Left lung (tissue), 4 donors: ENCODE measurements at regions not wholly inside any gene's neighbourhood (a gene's known extent, or its start where the extent isn't known, plus 50 kb on each side); places are given as distances from the start of the nearest gene placed in this dataset.

Source experiments
- ATAC-seq: fragments of 200-7000 bp; cut with Tn5 transposase; one replicate; pipeline ENCODE4 v1.9.1; 2020; ENCODE audit warnings: moderate library complexity
- DNase-seq, 4 donors: peaks; one replicate each; pipeline ENCODE4 v3.0.0-alpha.2; 2013 to 2020
- H3K27ac ChIP-seq, 2 donors: fragments of 200-600 bp; sonication (generic) in 1 of 2; one replicate each; pipeline versions ENCODE4 v1.5.0 to v1.8.0; 2020 to 2021
- H3K27me3 ChIP-seq, 2 donors: fragments of 200-600 bp; sonication (generic) in 1 of 2; one replicate each; pipeline versions ENCODE4 v1.5.0 to v1.8.0; 2020 to 2021
- H3K36me3 ChIP-seq, 2 donors: fragments of 200-600 bp; sonication (generic) in 1 of 2; one replicate each; pipeline versions ENCODE4 v1.5.0 to v1.8.0; 2020 to 2021
- H3K4me1 ChIP-seq, 2 donors: fragments of 200-600 bp; one replicate each; pipeline ENCODE4 v1.8.0; 2021
- H3K4me3 ChIP-seq, 2 donors: fragments of 200-600 bp; sonication (generic) in 1 of 2; one replicate each; pipeline versions ENCODE4 v1.5.0 to v1.8.0; 2020 to 2021; ENCODE audit warnings: mild to moderate bottlenecking in 1 of 2
- H3K9me3 ChIP-seq, 2 donors: fragments of 200-600 bp; sonication (generic) in 1 of 2; one replicate each; pipeline versions ENCODE4 v1.5.0 to v1.8.0; 2020 to 2021
- intact Hi-C, 2 donors: fragments of 100-400 bp; cut with DNase I; formaldehyde crosslinking; loops; one replicate each; pipeline versions ENCODE4 v1.11.2 to v1.14.2; 2022
- TF ChIP-seq, protein P1 (sequence below), 2 donors: fragments of 200-600 bp; sonication (generic) in 1 of 2; IDR thresholded peaks; one replicate each; pipeline versions ENCODE4 v1.5.0 to v1.8.0; 2021; ENCODE audit warnings: antibody characterized with exemption in 2 of 2
- donor health status: DM: no; HTN: yes; CAD: no.
- donor health status: DM: no; HTN: no; CAD: no.

DNA sequence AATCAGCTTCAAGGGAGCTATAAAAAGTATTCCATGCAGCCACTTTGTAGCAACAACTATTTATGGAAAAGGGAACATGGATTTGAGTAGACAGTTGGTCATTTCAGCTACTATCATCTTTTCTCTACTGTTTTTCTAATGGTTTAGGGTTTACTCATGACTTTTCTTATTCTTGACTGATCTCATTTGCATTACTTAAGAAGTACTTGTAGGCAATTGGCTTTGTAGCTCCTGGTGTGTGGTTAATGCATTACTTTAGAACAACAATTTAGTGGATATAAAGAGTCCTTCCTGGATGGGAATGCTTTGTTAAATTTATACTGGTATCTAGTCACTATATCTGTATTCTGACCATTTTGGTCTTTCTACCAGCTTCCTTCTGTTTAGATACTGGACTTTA is 59.8 kb upstream of the NTRK2 start:
- Histone ChIP-seq H3K36me3 (no peaks in the 10 kb centered on the region), H3K9me3 (peaks cover 0 to 7% of the 10 kb centered on the region in 2 donors), H3K4me3 (no peak overlapping the region), H3K4me1 (no peaks in the 10 kb centered on the region), H3K27me3 (no peaks in the 10 kb centered on the region), H3K27ac (no peak overlapping the region)
- intact Hi-C loops, result no loop called here
- TF ChIP-seq, protein P1, sequence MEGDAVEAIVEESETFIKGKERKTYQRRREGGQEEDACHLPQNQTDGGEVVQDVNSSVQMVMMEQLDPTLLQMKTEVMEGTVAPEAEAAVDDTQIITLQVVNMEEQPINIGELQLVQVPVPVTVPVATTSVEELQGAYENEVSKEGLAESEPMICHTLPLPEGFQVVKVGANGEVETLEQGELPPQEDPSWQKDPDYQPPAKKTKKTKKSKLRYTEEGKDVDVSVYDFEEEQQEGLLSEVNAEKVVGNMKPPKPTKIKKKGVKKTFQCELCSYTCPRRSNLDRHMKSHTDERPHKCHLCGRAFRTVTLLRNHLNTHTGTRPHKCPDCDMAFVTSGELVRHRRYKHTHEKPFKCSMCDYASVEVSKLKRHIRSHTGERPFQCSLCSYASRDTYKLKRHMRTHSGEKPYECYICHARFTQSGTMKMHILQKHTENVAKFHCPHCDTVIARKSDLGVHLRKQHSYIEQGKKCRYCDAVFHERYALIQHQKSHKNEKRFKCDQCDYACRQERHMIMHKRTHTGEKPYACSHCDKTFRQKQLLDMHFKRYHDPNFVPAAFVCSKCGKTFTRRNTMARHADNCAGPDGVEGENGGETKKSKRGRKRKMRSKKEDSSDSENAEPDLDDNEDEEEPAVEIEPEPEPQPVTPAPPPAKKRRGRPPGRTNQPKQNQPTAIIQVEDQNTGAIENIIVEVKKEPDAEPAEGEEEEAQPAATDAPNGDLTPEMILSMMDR (IDR thresholded peaks at IDR 0.05), result no peak
- ATAC-seq (no peak), DNase-seq (no peak)

DNA sequence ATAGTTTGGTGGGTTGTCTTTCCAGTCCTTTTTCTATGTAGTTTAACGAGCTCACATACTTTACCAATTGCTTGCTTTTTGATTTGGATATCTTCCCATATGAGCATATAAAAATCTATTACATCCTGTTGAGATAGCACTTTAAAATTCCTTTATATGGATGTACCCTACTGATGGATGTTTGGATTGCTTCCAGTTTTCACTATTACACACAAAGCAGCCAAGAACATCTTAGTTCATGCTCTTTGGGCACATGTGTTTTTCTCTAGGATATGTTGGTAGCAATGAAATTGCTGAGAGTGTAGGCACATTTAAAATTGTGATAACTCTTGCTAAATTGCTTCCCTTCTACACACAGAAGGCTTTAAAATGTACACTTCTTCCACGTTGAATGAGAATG is 56.1 kb upstream of the NTRK2 start:
- DNase-seq (no peak), ATAC-seq (no peak)
- intact Hi-C loops, result no loop called here
- Histone ChIP-seq H3K4me1 (no peaks in the 10 kb centered on the region), H3K27me3 (no peaks in the 10 kb centered on the region), H3K9me3 (peaks cover 0 to 7% of the 10 kb centered on the region in 2 donors), H3K36me3 (no peaks in the 10 kb centered on the region), H3K4me3 (no peak overlapping the region), H3K27ac (no peak overlapping the region)
- TF ChIP-seq, protein P1 (IDR thresholded peaks at IDR 0.05), result no peak

DNA sequence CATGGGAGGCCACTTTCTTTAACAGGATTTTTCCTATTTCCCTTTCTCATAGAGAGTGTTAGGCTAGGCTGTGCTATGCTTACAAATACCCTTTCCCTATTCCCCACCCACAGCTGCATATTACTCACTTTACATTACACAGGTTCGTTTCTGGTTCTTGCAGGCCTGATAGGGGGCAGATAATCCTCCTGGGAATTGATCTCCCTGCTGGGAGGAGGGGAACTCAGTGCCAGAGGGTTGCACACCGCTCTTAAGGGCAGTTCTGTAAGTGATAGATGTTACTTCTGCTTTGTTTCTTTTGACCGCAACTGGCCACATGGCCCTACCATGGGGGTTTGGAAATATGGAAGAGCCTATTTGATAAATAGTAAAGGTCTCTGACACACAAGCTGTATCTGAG is 54.0 kb upstream of the NTRK2 start:
- H3K27ac ChIP-seq, result no peak overlapping the region
- no peaks in the 10 kb centered on the region for H3K4me1 ChIP-seq
- no peak overlapping the region for H3K4me3 ChIP-seq
- no peak for DNase-seq
- no peak for ATAC-seq
- H3K36me3 ChIP-seq, result no peaks in the 10 kb centered on the region
- TF ChIP-seq, protein P1 (IDR thresholded peaks at IDR 0.05), result no peak
- intact Hi-C loops, result no loop called here
- H3K9me3 ChIP-seq, result peaks cover 0 to 3% of the 10 kb centered on the region in 2 donors
- no peaks in the 10 kb centered on the region for H3K27me3 ChIP-seq

DNA sequence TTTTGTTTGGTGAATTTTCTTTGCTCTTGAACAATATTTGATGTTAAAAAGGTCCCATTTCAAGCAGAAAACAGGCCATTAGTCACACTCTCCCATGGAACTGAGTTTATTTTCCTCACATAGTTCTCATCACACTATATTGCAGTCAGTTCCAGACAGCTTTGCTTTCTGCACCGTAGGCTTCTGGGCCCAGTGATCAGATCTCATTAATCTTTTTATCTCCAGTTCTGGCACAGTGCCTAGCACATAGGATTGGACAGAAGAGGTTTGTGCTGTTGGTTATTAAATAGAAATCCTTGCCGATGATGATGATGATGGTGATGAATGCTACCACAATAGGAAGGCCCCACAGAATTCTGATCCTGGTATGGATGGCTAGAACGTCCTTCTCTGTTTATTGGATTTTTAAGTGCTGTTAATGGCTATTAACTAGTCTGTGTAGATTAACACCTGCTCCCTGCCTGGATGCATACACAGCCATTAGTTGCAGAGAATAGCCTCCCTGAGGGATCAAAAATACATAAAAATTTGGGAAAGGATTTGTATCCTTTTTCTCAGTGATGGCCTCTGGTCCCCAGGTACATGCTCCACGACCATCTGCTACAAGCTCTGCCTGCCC is 52.0 kb upstream of the NTRK2 start:
- no peak for ATAC-seq
- Histone ChIP-seq H3K36me3 (no peaks in the 10 kb centered on the region), H3K27me3 (no peaks in the 10 kb centered on the region), H3K4me3 (no peak overlapping the region), H3K4me1 (no peaks in the 10 kb centered on the region), H3K27ac (no peak overlapping the region), H3K9me3 (no peaks in the 10 kb centered on the region)
- TF ChIP-seq, protein P1 (IDR thresholded peaks at IDR 0.05), result no peak
- intact Hi-C loops, result no loop called here
- no peak for DNase-seq
